ENCODE measurements at regions not wholly inside any gene's neighbourhood (a gene's known extent, or its start where the extent isn't known, plus 50 kb on each side); places are given as distances from the start of the nearest gene placed in this dataset.

GRCh38 chr5:88109818-88110217 lies 158.8 kb downstream of the TMEM161B start:
- H3K27me3 Mint-ChIP-seq: peaks cover 5% of the 10 kb centered on the region
- no peak overlapping the region for H3K27ac Mint-ChIP-seq
- no peaks in the 10 kb centered on the region for H3K4me1 Mint-ChIP-seq
- H3K4me3 Mint-ChIP-seq: no peak overlapping the region
- no peak for ATAC-seq (replicated peaks)
- H3K36me3 Mint-ChIP-seq (ENCODE audit: low read depth): no peaks in the 10 kb centered on the region
- no peaks in the 10 kb centered on the region for H3K9me3 Mint-ChIP-seq

GRCh38 chr5:88108490-88109279 lies 160.0 kb downstream of the TMEM161B start:
- no peaks in the 10 kb centered on the region for H3K9me3 Mint-ChIP-seq
- ATAC-seq (replicated peaks): no peak
- H3K36me3 Mint-ChIP-seq (ENCODE audit: low read depth): no peaks in the 10 kb centered on the region
- H3K4me1 Mint-ChIP-seq: no peaks in the 10 kb centered on the region
- H3K4me3 Mint-ChIP-seq: no peak overlapping the region
- H3K27ac Mint-ChIP-seq: no peak overlapping the region
- H3K27me3 Mint-ChIP-seq: peaks cover 10% of the 10 kb centered on the region

GRCh38 chr5:88094906-88095496 lies 173.6 kb downstream of the TMEM161B start:
- Mint-ChIP-seq H3K4me1 (no peaks in the 10 kb centered on the region), H3K4me3 (no peak overlapping the region), H3K9me3 (no peaks in the 10 kb centered on the region), H3K27me3 (peaks cover 5% of the 10 kb centered on the region), H3K27ac (no peak overlapping the region), H3K36me3 (ENCODE audit: low read depth) (no peaks in the 10 kb centered on the region)
- no peak for ATAC-seq (replicated peaks)

GRCh38 chr5:88094403-88094802 lies 174.2 kb downstream of the TMEM161B start:
- ATAC-seq (replicated peaks): no peak
- H3K27me3 Mint-ChIP-seq: peaks cover 5% of the 10 kb centered on the region
- no peaks in the 10 kb centered on the region for H3K4me1 Mint-ChIP-seq
- H3K9me3 Mint-ChIP-seq: no peaks in the 10 kb centered on the region
- no peak overlapping the region for H3K4me3 Mint-ChIP-seq
- no peak overlapping the region for H3K27ac Mint-ChIP-seq
- H3K36me3 Mint-ChIP-seq (ENCODE audit: low read depth): no peaks in the 10 kb centered on the region

- Mint-ChIP-seq H3K9me3 (no peaks in the 10 kb centered on the region), H3K27me3 (peaks cover 9% of the 10 kb centered on the region), H3K27ac (no peak overlapping the region), H3K4me1 (no peaks in the 10 kb centered on the region), H3K36me3 (ENCODE audit: low read depth) (no peaks in the 10 kb centered on the region), H3K4me3 (no peak overlapping the region)
- no peak for ATAC-seq (replicated peaks)
Observed at GRCh38 chr5:88093765-88094164, 174.9 kb downstream of the TMEM161B start.

GRCh38 chr5:88092958-88093605 lies 175.6 kb downstream of the TMEM161B start:
- no peak overlapping the region for H3K27ac Mint-ChIP-seq

GRCh38 chr5:88092358-88092757 lies 176.3 kb downstream of the TMEM161B start:
- Mint-ChIP-seq H3K9me3 (no peaks in the 10 kb centered on the region), H3K4me3 (no peak overlapping the region), H3K27ac (no peak overlapping the region), H3K27me3 (peaks cover 9% of the 10 kb centered on the region), H3K36me3 (ENCODE audit: low read depth) (no peaks in the 10 kb centered on the region), H3K4me1 (no peaks in the 10 kb centered on the region)
- no peak for ATAC-seq (replicated peaks)

More at GRCh38 chr5:88092958-88093605, 175.6 kb downstream of the TMEM161B start:
- Mint-ChIP-seq H3K36me3 (ENCODE audit: low read depth) (no peaks in the 10 kb centered on the region), H3K27me3 (peaks cover 9% of the 10 kb centered on the region), H3K9me3 (no peaks in the 10 kb centered on the region), H3K4me3 (no peak overlapping the region), H3K4me1 (no peaks in the 10 kb centered on the region)
- ATAC-seq (replicated peaks): no peak

GRCh38 chr5:88090506-88090905 lies 178.1 kb downstream of the TMEM161B start:
- H3K36me3 Mint-ChIP-seq (ENCODE audit: low read depth): no peaks in the 10 kb centered on the region
- H3K4me1 Mint-ChIP-seq: no peaks in the 10 kb centered on the region
- no peaks in the 10 kb centered on the region for H3K9me3 Mint-ChIP-seq
- H3K27ac Mint-ChIP-seq: no peak overlapping the region
- no peak for ATAC-seq (replicated peaks)
- H3K27me3 Mint-ChIP-seq: peaks cover 9% of the 10 kb centered on the region
- no peak overlapping the region for H3K4me3 Mint-ChIP-seq

- peaks cover 9% of the 10 kb centered on the region for H3K27me3 Mint-ChIP-seq
- H3K9me3 Mint-ChIP-seq: no peaks in the 10 kb centered on the region
- no peak overlapping the region for H3K4me3 Mint-ChIP-seq
- no peak overlapping the region for H3K27ac Mint-ChIP-seq
- H3K4me1 Mint-ChIP-seq: no peaks in the 10 kb centered on the region
- H3K36me3 Mint-ChIP-seq (ENCODE audit: low read depth): no peaks in the 10 kb centered on the region
- ATAC-seq (replicated peaks): no peak
Observed at GRCh38 chr5:88089719-88090390, 178.8 kb downstream of the TMEM161B start.

GRCh38 chr5:88085462-88085861 lies 183.2 kb downstream of the TMEM161B start:
- Mint-ChIP-seq H3K4me3 (no peak overlapping the region), H3K27ac (no peak overlapping the region), H3K9me3 (no peaks in the 10 kb centered on the region), H3K27me3 (peaks cover 8% of the 10 kb centered on the region), H3K4me1 (no peaks in the 10 kb centered on the region), H3K36me3 (ENCODE audit: low read depth) (no peaks in the 10 kb centered on the region)
- no peak for ATAC-seq (replicated peaks)

GRCh38 chr5:88081877-88082276 lies 186.8 kb downstream of the TMEM161B start:
- Mint-ChIP-seq H3K36me3 (ENCODE audit: low read depth) (no peaks in the 10 kb centered on the region), H3K9me3 (peaks cover 2% of the 10 kb centered on the region), H3K4me3 (no peak overlapping the region), H3K27me3 (peaks cover 8% of the 10 kb centered on the region), H3K27ac (no peak overlapping the region), H3K4me1 (no peaks in the 10 kb centered on the region)
- no peak for ATAC-seq (replicated peaks)

GRCh38 chr5:88063813-88064212 lies 204.8 kb downstream of the TMEM161B start:
- no peaks in the 10 kb centered on the region for H3K27me3 Mint-ChIP-seq
- no peak for ATAC-seq (replicated peaks)
- no peaks in the 10 kb centered on the region for H3K36me3 Mint-ChIP-seq (ENCODE audit: low read depth)
- no peaks in the 10 kb centered on the region for H3K4me1 Mint-ChIP-seq
- no peak overlapping the region for H3K4me3 Mint-ChIP-seq
- no peak overlapping the region for H3K27ac Mint-ChIP-seq
- H3K9me3 Mint-ChIP-seq: peaks cover 12% of the 10 kb centered on the region

GRCh38 chr5:88060194-88060593 lies 208.5 kb downstream of the TMEM161B start:
- Mint-ChIP-seq H3K27me3 (no peaks in the 10 kb centered on the region), H3K4me3 (no peak overlapping the region), H3K9me3 (peaks cover 12% of the 10 kb centered on the region), H3K4me1 (no peaks in the 10 kb centered on the region), H3K36me3 (ENCODE audit: low read depth) (no peaks in the 10 kb centered on the region), H3K27ac (no peak overlapping the region)
- no peak for ATAC-seq (replicated peaks)

- no peaks in the 10 kb centered on the region for H3K36me3 Mint-ChIP-seq (ENCODE audit: low read depth)
- H3K27me3 Mint-ChIP-seq: no peaks in the 10 kb centered on the region
- ATAC-seq (replicated peaks): no peak
- no peak overlapping the region for H3K27ac Mint-ChIP-seq
- H3K4me3 Mint-ChIP-seq: no peak overlapping the region
- no peaks in the 10 kb centered on the region for H3K4me1 Mint-ChIP-seq
- peaks cover 8% of the 10 kb centered on the region for H3K9me3 Mint-ChIP-seq
Observed at GRCh38 chr5:88058625-88059024, 210.0 kb downstream of the TMEM161B start.
